Left lung (tissue), 4 donors: ENCODE measurements at regions not wholly inside any gene's neighbourhood (a gene's known extent, or its start where the extent isn't known, plus 50 kb on each side); places are given as distances from the start of the nearest gene placed in this dataset.

Experiments used
- ATAC-seq: fragments of 200-7000 bp; cut with Tn5 transposase; one replicate; pipeline ENCODE4 v1.9.1; 2020; ENCODE audit warnings: moderate library complexity
- DNase-seq, 4 donors: peaks; one replicate each; pipeline ENCODE4 v3.0.0-alpha.2; 2013 to 2020
- H3K27ac ChIP-seq, 2 donors: fragments of 200-600 bp; sonication (generic) in 1 of 2; one replicate each; pipeline versions ENCODE4 v1.5.0 to v1.8.0; 2020 to 2021
- H3K27me3 ChIP-seq, 2 donors: fragments of 200-600 bp; sonication (generic) in 1 of 2; one replicate each; pipeline versions ENCODE4 v1.5.0 to v1.8.0; 2020 to 2021
- H3K36me3 ChIP-seq, 2 donors: fragments of 200-600 bp; sonication (generic) in 1 of 2; one replicate each; pipeline versions ENCODE4 v1.5.0 to v1.8.0; 2020 to 2021
- H3K4me1 ChIP-seq, 2 donors: fragments of 200-600 bp; one replicate each; pipeline ENCODE4 v1.8.0; 2021
- H3K4me3 ChIP-seq, 2 donors: fragments of 200-600 bp; sonication (generic) in 1 of 2; one replicate each; pipeline versions ENCODE4 v1.5.0 to v1.8.0; 2020 to 2021; ENCODE audit warnings: mild to moderate bottlenecking in 1 of 2
- H3K9me3 ChIP-seq, 2 donors: fragments of 200-600 bp; sonication (generic) in 1 of 2; one replicate each; pipeline versions ENCODE4 v1.5.0 to v1.8.0; 2020 to 2021
- CTCF ChIP-seq, 2 donors: fragments of 200-600 bp; sonication (generic) in 1 of 2; IDR thresholded peaks; one replicate each; pipeline versions ENCODE4 v1.5.0 to v1.8.0; 2021; ENCODE audit warnings: antibody characterized with exemption in 2 of 2
- intact Hi-C, 2 donors: fragments of 100-400 bp; cut with DNase I; formaldehyde crosslinking; loops; one replicate each; pipeline versions ENCODE4 v1.11.2 to v1.14.2; 2022
- donor health status: DM: no; HTN: yes; CAD: no.
- donor health status: DM: no; HTN: no; CAD: no.

- Histone ChIP-seq H3K27ac (no peak overlapping the region), H3K9me3 (peaks cover 0 to 3% of the 10 kb centered on the region in 2 donors), H3K4me3 (no peak overlapping the region), H3K36me3 (no peaks in the 10 kb centered on the region), H3K4me1 (no peaks in the 10 kb centered on the region), H3K27me3 (no peaks in the 10 kb centered on the region)
- ATAC-seq (no peak), DNase-seq (no peak)
- intact Hi-C loops, result no loop called here
- no peak for TF ChIP-seq CTCF (IDR thresholded peaks at IDR 0.05)
These were observed 239.8 kb downstream of the CHD9NB start for GRCh38 chr16:52812678-52813556.

DNA sequence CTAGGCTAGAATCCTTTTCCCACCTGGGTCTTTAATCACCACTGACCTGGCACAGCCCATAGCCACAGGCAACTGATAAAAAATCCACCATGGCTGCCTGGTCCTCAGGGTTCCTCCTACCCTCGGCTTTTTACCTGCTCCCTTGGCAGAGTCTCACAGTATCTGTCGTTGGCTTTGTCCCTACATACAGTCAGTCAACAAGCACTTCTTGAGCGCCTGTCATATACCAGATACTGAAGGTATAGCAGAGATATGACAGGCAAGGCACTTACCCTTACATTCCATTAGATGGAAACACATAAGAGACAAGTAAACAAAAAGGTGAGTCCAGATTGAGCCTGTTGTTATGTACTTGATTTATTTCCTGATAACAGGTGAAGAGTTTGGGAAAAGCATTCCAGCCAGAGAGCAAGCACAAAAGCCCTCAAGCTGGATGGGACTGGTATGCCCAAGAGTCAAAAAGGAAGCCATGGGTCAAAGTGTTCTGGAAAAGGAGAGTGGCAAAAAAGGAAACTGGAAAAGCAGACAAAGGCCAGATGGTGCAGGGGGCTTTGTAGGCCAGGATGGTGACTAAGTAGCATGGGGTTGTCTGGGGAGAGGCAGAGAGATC is 247.0 kb downstream of the CHD9NB start:
- Histone ChIP-seq H3K27ac (no peak overlapping the region), H3K4me3 (no peak overlapping the region), H3K4me1 (no peaks in the 10 kb centered on the region), H3K36me3 (no peaks in the 10 kb centered on the region), H3K9me3 (peaks cover 0 to 10% of the 10 kb centered on the region in 2 donors), H3K27me3 (no peaks in the 10 kb centered on the region)
- ATAC-seq (peak; percentile 62), DNase-seq (no peak)
- TF ChIP-seq CTCF (IDR thresholded peaks at IDR 0.05), result no peak
- intact Hi-C loops, result no loop called here

GRCh38 chr16:52800432-52800831 is 252.3 kb downstream of the CHD9NB start:
- no peak for TF ChIP-seq CTCF (IDR thresholded peaks at IDR 0.05)
- H3K27ac ChIP-seq, result no peak overlapping the region
- H3K4me3 ChIP-seq, result no peak overlapping the region
- intact Hi-C loops, result no loop called here
- no peaks in the 10 kb centered on the region for H3K27me3 ChIP-seq
- ATAC-seq (no peak), DNase-seq (no peak)
- H3K36me3 ChIP-seq, result no peaks in the 10 kb centered on the region
- H3K4me1 ChIP-seq, result no peaks in the 10 kb centered on the region
- peaks cover 0 to 2% of the 10 kb centered on the region in 2 donors for H3K9me3 ChIP-seq

- intact Hi-C loops, result no loop called here
- H3K9me3 ChIP-seq, result peaks cover 0 to 6% of the 10 kb centered on the region in 2 donors
- H3K27ac ChIP-seq, result no peak overlapping the region
- H3K4me3 ChIP-seq, result no peak overlapping the region
- H3K36me3 ChIP-seq, result no peaks in the 10 kb centered on the region
- H3K27me3 ChIP-seq, result no peaks in the 10 kb centered on the region
- TF ChIP-seq CTCF (IDR thresholded peaks at IDR 0.05), result no peak
- DNase-seq (no peak), ATAC-seq (no peak)
- H3K4me1 ChIP-seq, result no peaks in the 10 kb centered on the region
These were observed 252.2 kb upstream of the TOX3 start for GRCh38 chr16:52799149-52799548.

DNA sequence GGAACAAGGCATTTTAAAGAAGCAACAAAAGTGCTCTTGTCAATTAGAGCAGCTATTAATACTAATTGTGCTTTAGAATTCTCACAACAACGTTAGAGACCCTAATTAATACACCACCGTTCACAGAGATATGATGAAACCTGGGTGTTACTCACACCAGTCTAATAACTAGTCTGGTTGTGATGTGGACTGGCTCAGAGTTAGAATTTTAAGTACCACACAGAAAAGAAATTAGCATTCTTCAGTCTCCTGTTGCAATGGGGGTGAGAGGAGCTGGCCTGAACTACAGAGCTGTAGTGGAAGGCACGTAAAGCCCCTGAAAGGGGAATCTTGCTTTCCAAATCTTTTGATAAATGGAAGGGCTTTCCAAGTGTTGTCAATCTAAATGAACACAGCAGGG is 240.8 kb upstream of the TOX3 start:
- intact Hi-C loops, result no loop called here
- Histone ChIP-seq H3K36me3 (no peaks in the 10 kb centered on the region), H3K9me3 (peaks cover 0 to 4% of the 10 kb centered on the region in 2 donors), H3K27me3 (no peaks in the 10 kb centered on the region), H3K4me3 (no peak overlapping the region), H3K27ac (no peak overlapping the region), H3K4me1 (no peaks in the 10 kb centered on the region)
- DNase-seq (no peak), ATAC-seq (no peak)
- TF ChIP-seq CTCF (IDR thresholded peaks at IDR 0.05), result no peak
